OCI-LY3 (cell line): ENCODE measurements at regions not wholly inside any gene's neighbourhood (a gene's known extent, or its start where the extent isn't known, plus 50 kb on each side); places are given as distances from the start of the nearest gene placed in this dataset.

Source experiments
- EZH2phosphoT487 ChIP-seq: fragments of 200-600 bp; shearing (Covaris generic); IDR thresholded peaks from 2 replicates; pipeline ENCODE4 v1.6.1; 2018; ENCODE audit warnings: antibody characterized with exemption, mixed run types, low read depth
- TF ChIP-seq, protein P1 (sequence below): fragments of 200-600, 300-600 bp; sonication (generic); IDR thresholded peaks from 2 replicates; pipeline ENCODE4 v1.5.1; 2014; ENCODE audit warnings: antibody characterized with exemption, low read length, low read depth

DNA sequence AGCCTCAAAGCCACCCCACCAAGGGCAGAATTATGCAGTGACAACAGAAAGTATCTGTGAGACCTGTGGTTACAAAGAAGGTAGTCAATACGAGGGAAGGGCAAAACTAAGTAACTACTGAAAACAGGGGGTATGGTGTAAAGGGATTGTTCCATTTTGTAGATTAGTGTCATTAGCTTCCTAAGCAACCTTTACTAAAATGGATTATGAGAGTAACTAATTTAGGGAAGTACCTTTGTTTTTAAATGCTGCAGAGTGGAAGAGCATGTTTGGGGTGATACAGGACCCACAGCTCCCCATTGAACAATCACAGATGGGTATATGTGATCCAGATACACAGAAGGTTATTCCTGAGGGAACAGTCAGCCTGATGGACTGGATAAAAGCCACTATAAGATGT, 51.3 kb upstream of the TAC1 start:
- TF ChIP-seq, protein P1, sequence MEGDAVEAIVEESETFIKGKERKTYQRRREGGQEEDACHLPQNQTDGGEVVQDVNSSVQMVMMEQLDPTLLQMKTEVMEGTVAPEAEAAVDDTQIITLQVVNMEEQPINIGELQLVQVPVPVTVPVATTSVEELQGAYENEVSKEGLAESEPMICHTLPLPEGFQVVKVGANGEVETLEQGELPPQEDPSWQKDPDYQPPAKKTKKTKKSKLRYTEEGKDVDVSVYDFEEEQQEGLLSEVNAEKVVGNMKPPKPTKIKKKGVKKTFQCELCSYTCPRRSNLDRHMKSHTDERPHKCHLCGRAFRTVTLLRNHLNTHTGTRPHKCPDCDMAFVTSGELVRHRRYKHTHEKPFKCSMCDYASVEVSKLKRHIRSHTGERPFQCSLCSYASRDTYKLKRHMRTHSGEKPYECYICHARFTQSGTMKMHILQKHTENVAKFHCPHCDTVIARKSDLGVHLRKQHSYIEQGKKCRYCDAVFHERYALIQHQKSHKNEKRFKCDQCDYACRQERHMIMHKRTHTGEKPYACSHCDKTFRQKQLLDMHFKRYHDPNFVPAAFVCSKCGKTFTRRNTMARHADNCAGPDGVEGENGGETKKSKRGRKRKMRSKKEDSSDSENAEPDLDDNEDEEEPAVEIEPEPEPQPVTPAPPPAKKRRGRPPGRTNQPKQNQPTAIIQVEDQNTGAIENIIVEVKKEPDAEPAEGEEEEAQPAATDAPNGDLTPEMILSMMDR: no peak
- no peak for TF ChIP-seq EZH2phosphoT487
